ENCODE measurements at regions not wholly inside any gene's neighbourhood (a gene's known extent, or its start where the extent isn't known, plus 50 kb on each side); places are given as distances from the start of the nearest gene placed in this dataset.

- no peak for TF ChIP-seq CTCF (conservative IDR thresholded peaks at IDR 0.05; ENCODE audit: low read depth, low read length)
- no peak overlapping the region for H3K4me3 ChIP-seq (ENCODE audit: low read depth, low read length)
- DNase-seq (ENCODE audit: low read depth), result peak; percentile 65
Measured at GRCh38 chr6:44641344-44642031, 254.0 kb downstream of the CDC5L start.

DNA sequence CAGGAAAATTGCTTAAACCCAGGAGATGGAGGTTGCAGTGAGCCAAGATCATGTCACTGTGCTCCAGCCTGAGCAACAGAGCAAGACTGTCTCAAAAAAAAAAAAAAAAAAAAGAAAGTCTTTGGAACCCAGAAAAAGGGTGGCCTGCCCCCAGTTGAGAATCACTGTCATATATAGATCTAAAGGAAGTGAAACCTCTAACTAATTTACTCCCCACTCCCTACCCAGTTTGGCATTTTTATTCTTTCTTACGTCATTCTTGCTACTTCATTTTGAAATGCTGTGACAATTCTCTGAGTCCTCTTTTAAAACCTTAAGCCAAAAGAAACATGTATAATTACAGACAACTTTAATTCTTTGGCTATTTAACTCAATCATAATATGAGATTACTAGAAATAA is 254.8 kb downstream of the CDC5L start:
- no peak for TF ChIP-seq CTCF (conservative IDR thresholded peaks at IDR 0.05; ENCODE audit: low read depth, low read length)
- no peak overlapping the region for H3K4me3 ChIP-seq (ENCODE audit: low read depth, low read length)
- DNase-seq (ENCODE audit: low read depth), result no peak

DNA sequence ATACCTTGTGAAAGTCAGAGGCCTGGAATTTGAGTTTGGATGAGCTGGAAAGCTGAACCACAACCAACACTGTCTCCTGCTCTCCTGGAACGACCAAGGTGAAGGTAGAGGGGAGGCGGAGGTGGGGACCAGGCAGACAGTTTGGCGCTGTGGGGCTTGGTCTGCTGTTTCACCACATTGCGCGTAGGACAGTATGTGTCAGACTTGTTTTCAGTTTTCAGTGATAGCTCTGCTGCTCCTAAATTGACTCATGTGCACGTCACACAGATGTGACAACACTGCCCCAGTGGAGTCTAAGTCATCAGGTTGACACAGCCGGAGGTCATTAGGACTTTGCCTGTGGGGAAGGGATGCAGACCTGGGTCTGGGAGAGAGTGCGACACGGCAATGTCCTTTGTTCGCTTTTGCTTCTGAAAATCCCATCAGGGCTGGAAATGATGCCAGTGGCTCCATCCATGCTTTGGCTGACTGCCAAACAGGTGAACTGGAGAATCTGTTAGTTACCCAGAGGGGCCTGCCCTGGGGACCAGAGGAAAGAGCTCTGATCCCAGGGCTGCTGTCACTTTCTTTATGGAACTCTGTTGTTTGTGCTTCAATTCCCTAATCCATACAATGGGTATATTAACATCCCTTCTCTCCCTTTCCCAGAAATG is 255.5 kb downstream of the CDC5L start:
- no peak for TF ChIP-seq CTCF (conservative IDR thresholded peaks at IDR 0.05; ENCODE audit: low read depth, low read length)
- no peak overlapping the region for H3K4me3 ChIP-seq (ENCODE audit: low read depth, low read length)
- peak; percentile 16 for DNase-seq (ENCODE audit: low read depth)

DNA sequence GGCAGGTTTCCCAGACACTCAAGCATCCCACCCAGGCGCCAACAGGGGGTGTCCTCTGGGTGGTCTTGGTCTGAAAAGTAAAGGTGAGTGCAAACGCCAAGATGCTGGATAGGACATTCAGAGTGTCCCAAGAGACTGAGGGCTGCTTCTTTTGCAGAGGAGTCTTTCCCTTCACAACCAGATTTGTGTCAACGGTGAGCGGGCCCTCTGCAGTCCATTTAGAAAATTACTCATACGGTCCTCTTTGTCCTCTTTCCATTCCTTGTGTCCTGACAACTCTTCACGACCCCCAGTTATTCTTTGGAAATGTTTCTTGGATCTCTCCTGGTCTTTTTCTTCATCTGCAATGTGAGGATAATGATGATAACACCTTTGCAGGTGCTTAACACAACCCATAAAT is 257.8 kb downstream of the CDC5L start:
- no peak overlapping the region for H3K4me3 ChIP-seq (ENCODE audit: low read depth, low read length)
- DNase-seq (ENCODE audit: low read depth), result peak; percentile 20
- TF ChIP-seq CTCF (conservative IDR thresholded peaks at IDR 0.05; ENCODE audit: low read depth, low read length), result peak; percentile 43

DNA sequence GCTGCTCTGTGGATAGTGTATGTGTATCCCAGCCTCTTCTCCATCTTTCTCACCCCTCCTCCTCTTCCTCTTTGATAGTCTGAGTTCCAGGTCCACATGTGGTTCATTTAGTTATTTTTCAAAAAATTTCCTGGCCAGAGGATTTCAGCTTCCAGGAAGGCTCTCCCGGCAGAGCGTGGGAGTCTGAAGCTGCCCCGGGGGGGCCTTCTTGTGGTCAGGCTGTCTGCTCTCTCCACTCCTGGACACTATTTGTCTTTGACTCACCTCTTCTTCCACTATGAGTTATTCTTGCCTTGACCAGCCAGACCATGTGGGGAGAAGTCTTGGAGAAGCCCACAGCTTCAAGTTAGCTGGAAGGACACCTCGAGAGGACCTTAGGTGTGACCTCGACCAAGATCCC is 258.8 kb downstream of the CDC5L start:
- TF ChIP-seq CTCF (conservative IDR thresholded peaks at IDR 0.05; ENCODE audit: low read depth, low read length), result no peak
- H3K4me3 ChIP-seq (ENCODE audit: low read depth, low read length), result no peak overlapping the region

GRCh38 chr6:44649365-44650025 is 262.0 kb downstream of the CDC5L start:
- H3K4me3 ChIP-seq (ENCODE audit: low read depth, low read length), result no peak overlapping the region
- TF ChIP-seq CTCF (conservative IDR thresholded peaks at IDR 0.05; ENCODE audit: low read depth, low read length), result no peak

More for the DNA sequence above, 258.8 kb downstream of the CDC5L start:
- DNase-seq (ENCODE audit: low read depth), result peak; percentile 86

More at GRCh38 chr6:44649365-44650025, 262.0 kb downstream of the CDC5L start:
- DNase-seq (ENCODE audit: low read depth), result peak; percentile 71

Measured in choroid plexus epithelial cell (primary cell).